Central memory CD8-positive, alpha-beta T cell (primary cell): ENCODE measurements at regions not wholly inside any gene's neighbourhood (a gene's known extent, or its start where the extent isn't known, plus 50 kb on each side); places are given as distances from the start of the nearest gene placed in this dataset.

ENCODE experiments used
- ATAC-seq: fragments of 150-1000 bp; cut with Tn5 transposase; replicated peaks from 2 replicates; pipeline ENCODE4 v1.10.0; 2022; ENCODE audit warnings: mild to moderate bottlenecking, moderate FRiP score, moderate number of reproducible peaks; ENCODE audit not compliant: poor library complexity, severe bottlenecking; ENCODE audit errors: extremely low read depth
- DNase-seq, 2 donors: peaks; one replicate each; pipeline ENCODE4 v3.0.0; 2021; ENCODE audit warnings: low spot score in 2 of 2
- H3K27ac Mint-ChIP-seq: one replicate; pipeline ENCODE4 v1.8.0; 2022; ENCODE audit warnings: low read depth, mild to moderate bottlenecking, moderate library complexity, mixed read lengths
- H3K27me3 Mint-ChIP-seq: one replicate; pipeline ENCODE4 v1.8.0; 2022; ENCODE audit warnings: mixed read lengths
- H3K36me3 Mint-ChIP-seq: one replicate; pipeline ENCODE4 v1.8.0; 2022; ENCODE audit warnings: mild to moderate bottlenecking, moderate library complexity, mixed read lengths; ENCODE audit not compliant: insufficient read depth
- H3K4me1 Mint-ChIP-seq: one replicate; pipeline ENCODE4 v1.8.0; 2022; ENCODE audit warnings: mixed read lengths
- H3K4me3 Mint-ChIP-seq: one replicate; pipeline ENCODE4 v1.8.0; 2022; ENCODE audit warnings: mild to moderate bottlenecking, moderate library complexity, mixed read lengths
- H3K9me3 Mint-ChIP-seq: one replicate; pipeline ENCODE4 v1.8.0; 2022; ENCODE audit warnings: mixed read lengths

- DNase-seq = no peak
- Mint-ChIP-seq H3K27me3 (no peaks in the 10 kb centered on the region), H3K36me3 (no peaks in the 10 kb centered on the region), H3K4me1 (no peaks in the 10 kb centered on the region), H3K4me3 (no peak overlapping the region), H3K27ac (no peak overlapping the region), H3K9me3 (peaks cover 34% of the 10 kb centered on the region)
- ATAC-seq = no peak
Measured at GRCh38 chr16:35404273-35404672, 1944.9 kb downstream of the TP53TG3F start.

- no peaks in the 10 kb centered on the region for H3K4me1 Mint-ChIP-seq
- no peaks in the 10 kb centered on the region for H3K27me3 Mint-ChIP-seq
- no peak overlapping the region for H3K27ac Mint-ChIP-seq
- H3K9me3 Mint-ChIP-seq = peaks cover 30% of the 10 kb centered on the region
- H3K36me3 Mint-ChIP-seq = no peaks in the 10 kb centered on the region
- ATAC-seq (no peak), DNase-seq (no peak)
- no peak overlapping the region for H3K4me3 Mint-ChIP-seq
Measured at GRCh38 chr16:35405526-35405925, 1946.1 kb downstream of the TP53TG3F start.

- H3K27me3 Mint-ChIP-seq = no peaks in the 10 kb centered on the region
- no peak overlapping the region for H3K27ac Mint-ChIP-seq
- no peaks in the 10 kb centered on the region for H3K4me1 Mint-ChIP-seq
- no peak overlapping the region for H3K4me3 Mint-ChIP-seq
- H3K9me3 Mint-ChIP-seq = peaks cover 30% of the 10 kb centered on the region
- ATAC-seq (no peak), DNase-seq (no peak)
- no peaks in the 10 kb centered on the region for H3K36me3 Mint-ChIP-seq
Measured at GRCh38 chr16:35409503-35409902, 1950.1 kb downstream of the TP53TG3F start.

GRCh38 chr16:35410438-35410837 is 1951.0 kb downstream of the TP53TG3F start:
- H3K9me3 Mint-ChIP-seq = peaks cover 27% of the 10 kb centered on the region
- no peaks in the 10 kb centered on the region for H3K36me3 Mint-ChIP-seq
- no peaks in the 10 kb centered on the region for H3K4me1 Mint-ChIP-seq
- no peak overlapping the region for H3K27ac Mint-ChIP-seq
- H3K4me3 Mint-ChIP-seq = no peak overlapping the region
- ATAC-seq (no peak), DNase-seq (no peak)
- no peaks in the 10 kb centered on the region for H3K27me3 Mint-ChIP-seq

- H3K4me1 Mint-ChIP-seq = no peaks in the 10 kb centered on the region
- no peak for ATAC-seq
Measured at GRCh38 chr16:35411156-35411555, 1951.7 kb downstream of the TP53TG3F start.

GRCh38 chr16:35414139-35414538 is 1954.7 kb downstream of the TP53TG3F start:
- H3K27me3 Mint-ChIP-seq = no peaks in the 10 kb centered on the region
- DNase-seq (no peak), ATAC-seq (no peak)
- H3K4me1 Mint-ChIP-seq = no peaks in the 10 kb centered on the region
- no peaks in the 10 kb centered on the region for H3K36me3 Mint-ChIP-seq
- H3K9me3 Mint-ChIP-seq = peaks cover 16% of the 10 kb centered on the region
- no peak overlapping the region for H3K27ac Mint-ChIP-seq
- no peak overlapping the region for H3K4me3 Mint-ChIP-seq

More at GRCh38 chr16:35411156-35411555, 1951.7 kb downstream of the TP53TG3F start:
- Mint-ChIP-seq H3K9me3 (peaks cover 24% of the 10 kb centered on the region), H3K27me3 (no peaks in the 10 kb centered on the region), H3K4me3 (no peak overlapping the region), H3K27ac (no peak overlapping the region), H3K36me3 (no peaks in the 10 kb centered on the region)
- no peak for DNase-seq

- H3K36me3 Mint-ChIP-seq = no peaks in the 10 kb centered on the region
- peaks cover 18% of the 10 kb centered on the region for H3K9me3 Mint-ChIP-seq
- H3K4me3 Mint-ChIP-seq = no peak overlapping the region
- H3K4me1 Mint-ChIP-seq = no peaks in the 10 kb centered on the region
- H3K27me3 Mint-ChIP-seq = no peaks in the 10 kb centered on the region
- H3K27ac Mint-ChIP-seq = no peak overlapping the region
- DNase-seq (no peak), ATAC-seq (no peak)
Measured at GRCh38 chr16:35414563-35414962, 1955.2 kb downstream of the TP53TG3F start.

GRCh38 chr16:35425270-35425669 is 1965.9 kb downstream of the TP53TG3F start:
- ATAC-seq = no peak
- peaks cover 27% of the 10 kb centered on the region for H3K9me3 Mint-ChIP-seq
- H3K36me3 Mint-ChIP-seq = no peaks in the 10 kb centered on the region
- H3K4me3 Mint-ChIP-seq = no peak overlapping the region
- H3K27me3 Mint-ChIP-seq = no peaks in the 10 kb centered on the region
- no peak for DNase-seq
- no peak overlapping the region for H3K27ac Mint-ChIP-seq
- no peaks in the 10 kb centered on the region for H3K4me1 Mint-ChIP-seq

GRCh38 chr16:35431829-35432663 is 1972.6 kb downstream of the TP53TG3F start:
- no peaks in the 10 kb centered on the region for H3K27me3 Mint-ChIP-seq
- no peak overlapping the region for H3K27ac Mint-ChIP-seq
- H3K9me3 Mint-ChIP-seq = peaks cover 33% of the 10 kb centered on the region
- ATAC-seq = no peak
- no peak overlapping the region for H3K4me3 Mint-ChIP-seq
- no peak for DNase-seq
- no peaks in the 10 kb centered on the region for H3K4me1 Mint-ChIP-seq
- H3K36me3 Mint-ChIP-seq = no peaks in the 10 kb centered on the region

GRCh38 chr16:35440875-35441274 is 1981.5 kb downstream of the TP53TG3F start:
- H3K36me3 Mint-ChIP-seq = no peaks in the 10 kb centered on the region
- H3K27ac Mint-ChIP-seq = no peak overlapping the region
- ATAC-seq (no peak), DNase-seq (no peak)
- peaks cover 17% of the 10 kb centered on the region for H3K9me3 Mint-ChIP-seq
- no peaks in the 10 kb centered on the region for H3K27me3 Mint-ChIP-seq
- no peak overlapping the region for H3K4me3 Mint-ChIP-seq
- H3K4me1 Mint-ChIP-seq = no peaks in the 10 kb centered on the region

GRCh38 chr16:35447010-35447558 is 1987.7 kb downstream of the TP53TG3F start:
- Mint-ChIP-seq H3K36me3 (no peaks in the 10 kb centered on the region), H3K27me3 (no peaks in the 10 kb centered on the region), H3K9me3 (peaks cover 42% of the 10 kb centered on the region), H3K4me1 (no peaks in the 10 kb centered on the region), H3K27ac (no peak overlapping the region), H3K4me3 (no peak overlapping the region)
- DNase-seq (no peak), ATAC-seq (no peak)

- Mint-ChIP-seq H3K4me3 (no peak overlapping the region), H3K36me3 (no peaks in the 10 kb centered on the region), H3K27me3 (no peaks in the 10 kb centered on the region), H3K27ac (no peak overlapping the region), H3K4me1 (no peaks in the 10 kb centered on the region), H3K9me3 (peaks cover 36% of the 10 kb centered on the region)
- no peak for ATAC-seq
- no peak for DNase-seq
Measured at GRCh38 chr16:35449663-35450062, 1990.3 kb downstream of the TP53TG3F start.

- Mint-ChIP-seq H3K36me3 (no peaks in the 10 kb centered on the region), H3K27ac (no peak overlapping the region), H3K27me3 (no peaks in the 10 kb centered on the region), H3K4me1 (no peaks in the 10 kb centered on the region), H3K4me3 (no peak overlapping the region), H3K9me3 (peaks cover 30% of the 10 kb centered on the region)
- no peak for DNase-seq
- no peak for ATAC-seq
Measured at GRCh38 chr16:35450648-35451047, 1991.2 kb downstream of the TP53TG3F start.
